GM23338 (cell line): ENCODE measurements at regions not wholly inside any gene's neighbourhood (a gene's known extent, or its start where the extent isn't known, plus 50 kb on each side); places are given as distances from the start of the nearest gene placed in this dataset.

ENCODE experiments used
- CTCF ChIP-seq, 2 experiments: fragments of 200-600 bp in 1 of 2; sonication (generic) in 1 of 2; conservative IDR thresholded peaks; 2 replicates each; pipeline versions ENCODE4 v1.5.1 to v1.6.1; 2016 to 2017; ENCODE audit warnings: antibody characterized with exemption in 2 of 2, low read depth in 2 of 2, mild to moderate bottlenecking in 2 of 2, moderate library complexity in 1 of 2
- POLR2AphosphoS5 ChIP-seq: IDR thresholded peaks from 2 replicates; pipeline ENCODE4 v1.6.1; 2016; ENCODE audit warnings: antibody characterized with exemption, low read depth
- REST ChIP-seq: IDR thresholded peaks from one replicate; pipeline ENCODE4 v1.6.1; 2018; ENCODE audit warnings: antibody characterized with exemption; ENCODE audit not compliant: unreplicated experiment

GRCh38 chr18:28890791-28891190 lies 713.9 kb upstream of the CDH2 start:
- TF ChIP-seq CTCF (conservative IDR thresholded peaks at IDR 0.05; ENCODE audit: low read depth in 2 of 2) = no peak
- no peak for TF ChIP-seq REST
- TF ChIP-seq POLR2AphosphoS5 = no peak
